GM12874 (cell line): ENCODE measurements at regions not wholly inside any gene's neighbourhood (a gene's known extent, or its start where the extent isn't known, plus 50 kb on each side); places are given as distances from the start of the nearest gene placed in this dataset.

Experiments
- CTCF ChIP-seq: IDR thresholded peaks from 2 replicates; pipeline ENCODE4 v1.5.1; 2011; ENCODE audit warnings: low read depth, mild to moderate bottlenecking, control low read depth, low read length, moderate library complexity; ENCODE audit not compliant: insufficient read depth

- no peak for TF ChIP-seq CTCF
Measured at GRCh38 chr14:101704140-101704539, 57.4 kb upstream of the PPP2R5C start.

GRCh38 chr14:101705733-101706508, 55.6 kb upstream of the PPP2R5C start:
- no peak for TF ChIP-seq CTCF

- no peak for TF ChIP-seq CTCF
Measured at GRCh38 chr14:101706509-101707067, 54.9 kb upstream of the PPP2R5C start.

- peak; percentile 67 for TF ChIP-seq CTCF
Measured at GRCh38 chr14:101707068-101707842, 54.3 kb upstream of the PPP2R5C start.

- no peak for TF ChIP-seq CTCF
Measured at GRCh38 chr14:101707863-101708620, 53.5 kb upstream of the PPP2R5C start.

DNA sequence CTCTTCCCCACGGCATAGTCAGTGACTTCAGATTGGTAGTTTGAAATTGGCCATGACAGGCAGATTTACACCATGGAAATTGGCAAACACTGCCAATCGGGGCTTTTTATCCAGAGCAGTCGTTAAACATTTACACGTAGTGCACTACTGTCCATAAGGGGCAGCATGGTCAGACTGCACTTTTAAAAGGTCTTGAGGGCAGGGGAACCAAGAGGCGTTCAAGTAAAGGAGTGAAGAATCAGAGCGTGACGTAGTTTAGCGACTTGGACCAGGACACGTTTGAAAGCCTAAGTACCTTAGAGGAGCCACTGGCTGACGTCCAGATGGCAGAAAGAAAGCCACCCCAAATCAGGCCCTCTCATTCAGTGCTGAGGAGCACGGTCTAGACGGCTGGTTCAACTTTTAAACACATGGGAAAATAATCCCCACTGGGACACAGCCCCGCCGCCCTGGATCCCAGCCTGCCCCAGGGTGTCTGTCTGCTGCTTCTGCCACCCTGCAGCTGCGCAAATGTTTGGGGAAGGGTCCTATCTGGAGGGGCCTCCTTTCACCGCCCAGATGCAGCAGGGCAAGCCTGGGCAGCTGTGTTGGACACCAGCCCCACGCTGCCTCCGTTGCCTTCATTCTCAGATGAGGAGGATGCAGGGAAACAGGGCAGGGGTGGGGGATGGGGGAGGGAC, 52.5 kb upstream of the PPP2R5C start:
- TF ChIP-seq CTCF, result no peak
